NCI-H2196 (cell line): ENCODE measurements at regions not wholly inside any gene's neighbourhood (a gene's known extent, or its start where the extent isn't known, plus 50 kb on each side); places are given as distances from the start of the nearest gene placed in this dataset.

Experiments
- DNase-seq: peaks from one replicate; lab custom pipeline; 2025; ENCODE audit not compliant: unreplicated experiment; lab: John Stamatoyannopoulos, UW

GRCh38 chr2:155350783-155351580 lies 652.5 kb downstream of the KCNJ3 start:
- DNase-seq: no peak

- no peak for DNase-seq
These were observed 633.5 kb downstream of the KCNJ3 start for GRCh38 chr2:155332016-155332415.

GRCh38 chr2:155320236-155320635 lies 621.7 kb downstream of the KCNJ3 start:
- no peak for DNase-seq

- no peak for DNase-seq
These were observed 620.2 kb downstream of the KCNJ3 start for GRCh38 chr2:155318710-155319109.

- no peak for DNase-seq
These were observed 617.3 kb downstream of the KCNJ3 start for GRCh38 chr2:155315768-155316167.

- peak; percentile 4 for DNase-seq
These were observed 612.1 kb downstream of the KCNJ3 start for GRCh38 chr2:155310589-155310988.

GRCh38 chr2:155309483-155309882 lies 611.0 kb downstream of the KCNJ3 start:
- no peak for DNase-seq

GRCh38 chr2:155308367-155309009 lies 610.0 kb downstream of the KCNJ3 start:
- DNase-seq: no peak

- no peak for DNase-seq
These were observed 602.7 kb downstream of the KCNJ3 start for GRCh38 chr2:155301221-155301620.

- DNase-seq: no peak
These were observed 599.5 kb downstream of the KCNJ3 start for GRCh38 chr2:155298001-155298400.

- no peak for DNase-seq
These were observed 595.9 kb downstream of the KCNJ3 start for GRCh38 chr2:155294358-155294757.

- no peak for DNase-seq
These were observed 583.4 kb downstream of the KCNJ3 start for GRCh38 chr2:155281907-155282306.

- no peak for DNase-seq
These were observed 574.8 kb downstream of the KCNJ3 start for GRCh38 chr2:155273323-155273722.

GRCh38 chr2:155266583-155266982 lies 568.1 kb downstream of the KCNJ3 start:
- no peak for DNase-seq

GRCh38 chr2:155266109-155266508 lies 567.6 kb downstream of the KCNJ3 start:
- no peak for DNase-seq

GRCh38 chr2:155256803-155257202 lies 558.3 kb downstream of the KCNJ3 start:
- no peak for DNase-seq

GRCh38 chr2:155250800-155251199 lies 552.3 kb downstream of the KCNJ3 start:
- no peak for DNase-seq

GRCh38 chr2:155240176-155240575 lies 541.7 kb downstream of the KCNJ3 start:
- no peak for DNase-seq

- DNase-seq: no peak
These were observed 537.2 kb downstream of the KCNJ3 start for GRCh38 chr2:155235710-155236109.

GRCh38 chr2:155223781-155224406 lies 525.4 kb downstream of the KCNJ3 start:
- no peak for DNase-seq

GRCh38 chr2:155218945-155219344 lies 520.5 kb downstream of the KCNJ3 start:
- no peak for DNase-seq

GRCh38 chr2:155218292-155218924 lies 519.9 kb downstream of the KCNJ3 start:
- DNase-seq: no peak
